ENCODE measurements at regions not wholly inside any gene's neighbourhood (a gene's known extent, or its start where the extent isn't known, plus 50 kb on each side); places are given as distances from the start of the nearest gene placed in this dataset.

DNA sequence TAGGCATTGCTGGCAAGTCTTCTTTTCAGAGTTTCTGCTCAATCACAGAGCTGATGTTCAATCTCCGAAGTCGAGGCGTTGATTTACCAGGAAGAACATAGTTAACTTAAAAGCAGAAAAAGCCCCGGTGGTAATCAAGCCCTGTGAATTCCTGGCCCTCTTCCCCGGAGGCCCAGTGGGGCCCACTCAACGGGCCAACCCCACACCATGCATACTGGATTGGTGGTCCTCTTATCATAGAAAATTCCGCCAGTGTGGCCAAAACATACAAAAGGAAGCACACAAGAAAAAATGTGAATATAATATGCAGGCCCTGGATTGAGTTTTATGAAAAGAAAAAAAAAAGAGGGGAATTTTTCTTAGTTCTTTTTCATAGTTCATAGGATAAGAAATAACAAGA, 873.0 kb upstream of the NR2F2 start:
- no peak overlapping the region for H3K4me2 ChIP-seq (ENCODE audit: low read depth, low read length, poor library complexity, severe bottlenecking)
- no peak for DNase-seq
- H3K9ac ChIP-seq (ENCODE audit: low read length) = no peak overlapping the region
- peaks cover 21% of the 10 kb centered on the region for H3K9me3 ChIP-seq (ENCODE audit: low read length)
- no peaks in the 10 kb centered on the region for H3K9me2 ChIP-seq (replicated peaks; ENCODE audit: insufficient read depth, low read length)
- H3K27me3 ChIP-seq (ENCODE audit: low read length) = no peaks in the 10 kb centered on the region
- H3K36me3 ChIP-seq (ENCODE audit: insufficient read depth, low read length) = no peaks in the 10 kb centered on the region
- no peaks in the 10 kb centered on the region for H3K79me2 ChIP-seq (ENCODE audit: low read length)
- H4K20me1 ChIP-seq (ENCODE audit: insufficient read depth, low read depth, low read length) = no peaks in the 10 kb centered on the region
- no peak overlapping the region for H2AFZ ChIP-seq (ENCODE audit: low read length)
- H3K27ac ChIP-seq (ENCODE audit: low read length) = no peak overlapping the region
- no peak overlapping the region for H3K4me3 ChIP-seq (ENCODE audit: low read length)
- H3K4me1 ChIP-seq (ENCODE audit: low read length) = no peaks in the 10 kb centered on the region

DNA sequence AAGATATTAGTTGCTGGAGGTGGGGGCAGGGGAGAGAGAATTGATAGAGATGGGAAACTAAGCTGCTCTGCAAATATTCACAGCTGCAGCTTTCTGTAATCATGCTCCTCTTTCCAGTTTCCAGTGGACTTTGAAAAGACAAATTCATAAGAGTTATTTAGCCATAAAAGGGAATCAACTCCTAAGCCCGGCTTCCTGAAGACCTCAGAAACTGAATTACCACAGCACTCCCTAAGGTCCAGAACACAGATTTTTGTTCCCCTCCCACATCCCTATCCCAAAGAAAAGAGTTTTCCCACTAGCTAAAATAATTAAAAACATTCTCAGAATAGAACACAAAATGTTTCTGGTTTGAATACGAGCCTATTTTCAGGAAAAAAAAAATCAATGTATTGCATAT, 871.8 kb upstream of the NR2F2 start:
- H2AFZ ChIP-seq (ENCODE audit: low read length) = no peak overlapping the region
- no peak overlapping the region for H3K4me3 ChIP-seq (ENCODE audit: low read length)
- H4K20me1 ChIP-seq (ENCODE audit: insufficient read depth, low read depth, low read length) = no peaks in the 10 kb centered on the region
- no peak for DNase-seq
- peaks cover 28% of the 10 kb centered on the region for H3K9me3 ChIP-seq (ENCODE audit: low read length)
- no peaks in the 10 kb centered on the region for H3K9me2 ChIP-seq (replicated peaks; ENCODE audit: insufficient read depth, low read length)
- no peak overlapping the region for H3K9ac ChIP-seq (ENCODE audit: low read length)
- H3K27me3 ChIP-seq (ENCODE audit: low read length) = no peaks in the 10 kb centered on the region
- no peaks in the 10 kb centered on the region for H3K36me3 ChIP-seq (ENCODE audit: insufficient read depth, low read length)
- H3K27ac ChIP-seq (ENCODE audit: low read length) = no peak overlapping the region
- no peaks in the 10 kb centered on the region for H3K4me1 ChIP-seq (ENCODE audit: low read length)
- no peaks in the 10 kb centered on the region for H3K79me2 ChIP-seq (ENCODE audit: low read length)
- H3K4me2 ChIP-seq (ENCODE audit: low read depth, low read length, poor library complexity, severe bottlenecking) = no peak overlapping the region

- H3K9ac ChIP-seq (ENCODE audit: low read length) = no peak overlapping the region
- H3K4me3 ChIP-seq (ENCODE audit: low read length) = no peak overlapping the region
- no peaks in the 10 kb centered on the region for H3K79me2 ChIP-seq (ENCODE audit: low read length)
- no peak overlapping the region for H2AFZ ChIP-seq (ENCODE audit: low read length)
- H3K27me3 ChIP-seq (ENCODE audit: low read length) = no peaks in the 10 kb centered on the region
- no peaks in the 10 kb centered on the region for H3K4me1 ChIP-seq (ENCODE audit: low read length)
- peaks cover 29% of the 10 kb centered on the region for H3K9me3 ChIP-seq (ENCODE audit: low read length)
- no peaks in the 10 kb centered on the region for H3K36me3 ChIP-seq (ENCODE audit: insufficient read depth, low read length)
- H3K4me2 ChIP-seq (ENCODE audit: low read depth, low read length, poor library complexity, severe bottlenecking) = no peak overlapping the region
- H4K20me1 ChIP-seq (ENCODE audit: insufficient read depth, low read depth, low read length) = no peaks in the 10 kb centered on the region
- H3K9me2 ChIP-seq (replicated peaks; ENCODE audit: insufficient read depth, low read length) = no peaks in the 10 kb centered on the region
- no peak overlapping the region for H3K27ac ChIP-seq (ENCODE audit: low read length)
- DNase-seq = no peak
Measured at GRCh38 chr15:95459273-95459672, 871.2 kb upstream of the NR2F2 start.

DNA sequence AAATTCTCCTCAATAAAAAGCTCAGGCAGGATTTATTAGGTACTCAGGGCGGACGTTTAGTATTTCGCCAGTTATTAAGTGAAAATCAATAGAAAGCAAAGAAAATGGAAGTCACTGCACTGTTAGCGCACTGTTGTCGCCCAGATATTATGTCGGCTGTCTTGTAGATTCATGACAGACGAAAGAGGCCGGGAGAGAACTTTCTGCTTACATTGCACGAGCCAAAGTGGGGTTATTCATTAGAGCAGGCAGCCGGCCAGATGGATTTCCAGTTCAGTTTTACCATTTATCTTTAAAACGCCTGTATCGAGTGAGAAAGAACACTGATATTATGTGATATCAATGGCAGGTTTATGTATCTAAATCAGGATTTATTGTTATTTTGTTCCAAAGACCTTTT, 866.0 kb upstream of the NR2F2 start:
- no peaks in the 10 kb centered on the region for H3K9me2 ChIP-seq (replicated peaks; ENCODE audit: insufficient read depth, low read length)
- H2AFZ ChIP-seq (ENCODE audit: low read length) = no peak overlapping the region
- H3K4me1 ChIP-seq (ENCODE audit: low read length) = no peaks in the 10 kb centered on the region
- H4K20me1 ChIP-seq (ENCODE audit: insufficient read depth, low read depth, low read length) = no peaks in the 10 kb centered on the region
- no peaks in the 10 kb centered on the region for H3K79me2 ChIP-seq (ENCODE audit: low read length)
- no peak overlapping the region for H3K27ac ChIP-seq (ENCODE audit: low read length)
- no peaks in the 10 kb centered on the region for H3K27me3 ChIP-seq (ENCODE audit: low read length)
- no peak overlapping the region for H3K4me2 ChIP-seq (ENCODE audit: low read depth, low read length, poor library complexity, severe bottlenecking)
- no peak overlapping the region for H3K4me3 ChIP-seq (ENCODE audit: low read length)
- DNase-seq = no peak
- no peaks in the 10 kb centered on the region for H3K36me3 ChIP-seq (ENCODE audit: insufficient read depth, low read length)
- peaks cover 30% of the 10 kb centered on the region for H3K9me3 ChIP-seq (ENCODE audit: low read length)
- no peak overlapping the region for H3K9ac ChIP-seq (ENCODE audit: low read length)

DNA sequence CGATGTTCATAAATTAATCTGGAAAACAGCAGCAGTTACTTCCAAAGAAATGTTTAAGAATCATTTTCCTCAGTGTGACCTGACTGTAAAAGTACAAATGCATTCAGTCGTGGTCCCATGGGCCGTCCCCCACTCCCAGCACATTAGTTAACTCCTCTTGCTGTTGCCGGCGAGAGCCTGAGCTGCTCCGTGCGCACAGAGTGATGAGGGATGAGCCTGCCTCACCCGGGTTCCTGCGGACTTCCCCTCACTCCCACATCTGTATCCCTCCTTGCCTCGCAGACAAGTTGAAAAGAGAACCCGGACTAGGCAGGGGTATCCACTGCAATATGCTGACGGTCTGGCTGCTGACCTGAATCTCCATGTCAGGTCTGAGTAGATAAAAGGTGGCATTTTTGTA, 861.7 kb upstream of the NR2F2 start:
- no peaks in the 10 kb centered on the region for H3K27me3 ChIP-seq (ENCODE audit: low read length)
- H3K27ac ChIP-seq (ENCODE audit: low read length) = no peak overlapping the region
- peaks cover 35% of the 10 kb centered on the region for H3K9me3 ChIP-seq (ENCODE audit: low read length)
- no peaks in the 10 kb centered on the region for H3K79me2 ChIP-seq (ENCODE audit: low read length)
- no peaks in the 10 kb centered on the region for H3K9me2 ChIP-seq (replicated peaks; ENCODE audit: insufficient read depth, low read length)
- no peaks in the 10 kb centered on the region for H4K20me1 ChIP-seq (ENCODE audit: insufficient read depth, low read depth, low read length)
- no peak overlapping the region for H3K9ac ChIP-seq (ENCODE audit: low read length)
- DNase-seq = no peak
- H3K4me1 ChIP-seq (ENCODE audit: low read length) = no peaks in the 10 kb centered on the region
- no peak overlapping the region for H3K4me2 ChIP-seq (ENCODE audit: low read depth, low read length, poor library complexity, severe bottlenecking)
- H3K4me3 ChIP-seq (ENCODE audit: low read length) = no peak overlapping the region
- H2AFZ ChIP-seq (ENCODE audit: low read length) = no peak overlapping the region
- H3K36me3 ChIP-seq (ENCODE audit: insufficient read depth, low read length) = no peaks in the 10 kb centered on the region

GRCh38 chr15:95469496-95470000, 861.0 kb upstream of the NR2F2 start:
- DNase-seq = no peak
- no peaks in the 10 kb centered on the region for H3K27me3 ChIP-seq (ENCODE audit: low read length)
- H3K27ac ChIP-seq (ENCODE audit: low read length) = no peak overlapping the region
- H2AFZ ChIP-seq (ENCODE audit: low read length) = no peak overlapping the region
- no peaks in the 10 kb centered on the region for H3K36me3 ChIP-seq (ENCODE audit: insufficient read depth, low read length)
- H3K9me2 ChIP-seq (replicated peaks; ENCODE audit: insufficient read depth, low read length) = no peaks in the 10 kb centered on the region
- H3K9ac ChIP-seq (ENCODE audit: low read length) = no peak overlapping the region
- no peaks in the 10 kb centered on the region for H3K4me1 ChIP-seq (ENCODE audit: low read length)
- no peak overlapping the region for H3K4me2 ChIP-seq (ENCODE audit: low read depth, low read length, poor library complexity, severe bottlenecking)
- H3K9me3 ChIP-seq (ENCODE audit: low read length) = peaks cover 33% of the 10 kb centered on the region
- H3K4me3 ChIP-seq (ENCODE audit: low read length) = no peak overlapping the region
- H4K20me1 ChIP-seq (ENCODE audit: insufficient read depth, low read depth, low read length) = no peaks in the 10 kb centered on the region
- no peaks in the 10 kb centered on the region for H3K79me2 ChIP-seq (ENCODE audit: low read length)

DNA sequence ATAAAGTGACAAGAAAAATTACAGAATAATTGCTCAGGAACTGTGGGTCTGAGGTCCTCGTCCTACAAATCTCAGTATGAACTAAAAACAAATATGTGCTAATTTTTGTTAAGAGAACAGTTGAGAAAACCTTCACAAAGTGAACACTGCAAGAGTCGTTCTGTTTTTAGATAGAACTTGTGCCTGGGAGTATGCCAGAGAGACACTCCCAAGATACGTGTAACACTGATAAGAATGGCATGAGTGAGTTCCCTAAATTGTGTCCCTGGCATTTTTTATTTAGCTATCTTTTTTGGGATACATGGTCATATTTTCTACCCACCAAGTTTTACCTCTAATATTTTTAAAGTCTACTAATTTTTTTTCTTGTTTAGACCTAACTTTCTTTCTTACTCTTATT, 860.0 kb upstream of the NR2F2 start:
- Histone ChIP-seq H3K27me3 (ENCODE audit: low read length) (no peaks in the 10 kb centered on the region), H3K4me2 (ENCODE audit: low read depth, low read length, poor library complexity, severe bottlenecking) (no peak overlapping the region), H3K27ac (ENCODE audit: low read length) (no peak overlapping the region), H3K36me3 (ENCODE audit: insufficient read depth, low read length) (no peaks in the 10 kb centered on the region), H2AFZ (ENCODE audit: low read length) (no peak overlapping the region), H4K20me1 (ENCODE audit: insufficient read depth, low read depth, low read length) (no peaks in the 10 kb centered on the region), H3K4me3 (ENCODE audit: low read length) (no peak overlapping the region), H3K9me2 (replicated peaks; ENCODE audit: insufficient read depth, low read length) (no peaks in the 10 kb centered on the region), H3K9me3 (ENCODE audit: low read length) (peaks cover 35% of the 10 kb centered on the region), H3K9ac (ENCODE audit: low read length) (no peak overlapping the region), H3K79me2 (ENCODE audit: low read length) (no peaks in the 10 kb centered on the region), H3K4me1 (ENCODE audit: low read length) (no peaks in the 10 kb centered on the region)
- no peak for DNase-seq

GRCh38 chr15:95470997-95471689, 859.4 kb upstream of the NR2F2 start:
- no peak for DNase-seq
- H3K4me2 ChIP-seq (ENCODE audit: low read depth, low read length, poor library complexity, severe bottlenecking) = no peak overlapping the region
- H3K9me3 ChIP-seq (ENCODE audit: low read length) = peaks cover 36% of the 10 kb centered on the region
- no peak overlapping the region for H2AFZ ChIP-seq (ENCODE audit: low read length)
- H3K4me3 ChIP-seq (ENCODE audit: low read length) = no peak overlapping the region
- H3K4me1 ChIP-seq (ENCODE audit: low read length) = no peaks in the 10 kb centered on the region
- no peaks in the 10 kb centered on the region for H3K36me3 ChIP-seq (ENCODE audit: insufficient read depth, low read length)
- H3K9ac ChIP-seq (ENCODE audit: low read length) = no peak overlapping the region
- H3K27me3 ChIP-seq (ENCODE audit: low read length) = no peaks in the 10 kb centered on the region
- no peaks in the 10 kb centered on the region for H3K9me2 ChIP-seq (replicated peaks; ENCODE audit: insufficient read depth, low read length)
- no peak overlapping the region for H3K27ac ChIP-seq (ENCODE audit: low read length)
- H3K79me2 ChIP-seq (ENCODE audit: low read length) = no peaks in the 10 kb centered on the region
- no peaks in the 10 kb centered on the region for H4K20me1 ChIP-seq (ENCODE audit: insufficient read depth, low read depth, low read length)

Data from Karpas-422 (cell line).